Endothelial cell of umbilical vein (primary cell): ENCODE measurements at regions not wholly inside any gene's neighbourhood (a gene's known extent, or its start where the extent isn't known, plus 50 kb on each side); places are given as distances from the start of the nearest gene placed in this dataset.

Source experiments
- BruUV-seq: library from RNA; stranded (reverse); fragments of 400-500 nt; replicated peaks from 2 replicates; lab custom pipeline; 2021; lab: Mats Ljungman, UMichigan
- CTCF ChIA-PET: fragments of 300-600, 350-600 bp; sonication (Branson Sonifier 250); formaldehyde crosslinking; loops from one replicate; lab custom pipeline; 2021; ENCODE audit warnings: antibody characterized with exemption, inconsistent platforms; lab: Charles Lee
- POLR2A ChIA-PET: fragments of 300-600, 350-600 bp; sonication (Branson Sonifier 250); formaldehyde crosslinking; loops from one replicate; lab custom pipeline; 2021; ENCODE audit warnings: antibody characterized with exemption, inconsistent platforms; lab: Charles Lee
- DNase-seq: peaks from one replicate; pipeline ENCODE4 v3.0.0-alpha.2; 2011; ENCODE audit warnings: low read depth, low spot score
- FAIRE-seq: peaks from 2 replicates; lab custom pipeline; 2011; peaks lifted over from hg19 to GRCh38; lab: Jason Lieb, UNC
- H2AFZ ChIP-seq: 2 replicates; pipeline ENCODE4 v1.6.0; 2012; ENCODE audit warnings: low read depth, low read length, control low read depth, inconsistent platforms
- H3K27ac ChIP-seq: 2 replicates; pipeline ENCODE4 v1.5.1; 2011; ENCODE audit warnings: low read depth, mild to moderate bottlenecking, control low read depth, low read length, moderate library complexity; ENCODE audit not compliant: insufficient read depth
- H3K27me3 ChIP-seq, 2 experiments: 2 replicates each; pipeline versions ENCODE4 v1.6.0 to v1.6.1; 2011; ENCODE audit warnings: low read length in 2 of 2, mixed read lengths in 1 of 2; ENCODE audit not compliant: control insufficient read depth in 2 of 2, insufficient read depth in 2 of 2
- H3K36me3 ChIP-seq, 2 experiments: 2 replicates in 1 of 2; 3 replicates in 1 of 2; pipeline ENCODE4 v1.5.1; 2011; ENCODE audit warnings: low read length in 2 of 2, mild to moderate bottlenecking in 1 of 2, moderate library complexity in 1 of 2; ENCODE audit not compliant: control insufficient read depth in 2 of 2, insufficient read depth in 2 of 2; ENCODE audit errors: extremely low read depth in 1 of 2
- H3K4me1 ChIP-seq: 3 replicates; pipeline ENCODE4 v1.5.1; 2011; ENCODE audit warnings: mild to moderate bottlenecking, low read length; ENCODE audit not compliant: control insufficient read depth, insufficient read depth; ENCODE audit errors: extremely low read depth
- H3K4me2 ChIP-seq: 2 replicates; pipeline ENCODE4 v1.6.1; 2011; ENCODE audit warnings: low read length, control low read depth, mixed read lengths; ENCODE audit not compliant: insufficient read depth
- H3K4me3 ChIP-seq, 3 experiments: fragments of 200-600 bp in 1 of 3; sonication (generic), shearing (Covaris generic) in 1 of 3; replicated peaks in 1 of 3; 2 replicates each; pipeline ENCODE4 v1.5.1; 2011 to 2016; ENCODE audit warnings: control low read depth in 3 of 3, low read length in 3 of 3, mild to moderate bottlenecking in 2 of 3, inconsistent platforms in 1 of 3, low read depth in 1 of 3, moderate library complexity in 1 of 3; ENCODE audit not compliant: insufficient read depth in 1 of 3
- H3K79me2 ChIP-seq: 2 replicates; pipeline ENCODE4 v1.6.0; 2012; ENCODE audit warnings: low read length, inconsistent platforms; ENCODE audit not compliant: control insufficient read depth, insufficient read depth
- H3K9ac ChIP-seq: replicated peaks from 2 replicates; pipeline ENCODE3; 2011; ENCODE audit warnings: low read length, control low read depth; ENCODE audit not compliant: insufficient read depth; ENCODE audit errors: extremely low read depth
- H3K9me1 ChIP-seq: replicated peaks from 3 replicates; pipeline ENCODE4 v1.6.0; 2011; ENCODE audit warnings: mild to moderate bottlenecking, low read length; ENCODE audit not compliant: control insufficient read depth, insufficient read depth; ENCODE audit errors: extremely low read depth
- H3K9me3 ChIP-seq: replicated peaks from 2 replicates; pipeline ENCODE4 v1.5.1; 2012; ENCODE audit warnings: low read length, inconsistent platforms; ENCODE audit not compliant: control insufficient read depth, insufficient read depth
- H4K20me1 ChIP-seq: replicated peaks from 2 replicates; pipeline ENCODE3; 2011; ENCODE audit warnings: mild to moderate bottlenecking, low read length; ENCODE audit not compliant: control insufficient read depth, insufficient read depth; ENCODE audit errors: extremely low read depth
- CTCF ChIP-seq, 2 donors: IDR thresholded peaks; 1 replicate in 1 of 2; 2 replicates in 1 of 2; pipeline ENCODE4 v1.5.1; 2011; ENCODE audit warnings: low read length in 2 of 2, mild to moderate bottlenecking in 2 of 2, moderate library complexity in 2 of 2, control low read depth in 1 of 2, inconsistent platforms in 1 of 2, low read depth in 1 of 2; ENCODE audit not compliant: insufficient read depth in 1 of 2; ENCODE audit errors: extremely low read depth in 1 of 2
- EZH2 ChIP-seq: IDR thresholded peaks from 2 replicates; pipeline ENCODE4 v1.6.1; 2012; ENCODE audit warnings: borderline replicate concordance, low read depth, mild to moderate bottlenecking, moderate library complexity, low read length, inconsistent platforms; ENCODE audit not compliant: severe bottlenecking
- FOS ChIP-seq: IDR thresholded peaks from 2 replicates; pipeline ENCODE4 v1.6.1; 2011; ENCODE audit warnings: mild to moderate bottlenecking, low read length, moderate library complexity, borderline replicate concordance; ENCODE audit not compliant: insufficient read depth
- GATA2 ChIP-seq: IDR thresholded peaks from 2 replicates; pipeline ENCODE4 v1.7.0; 2011; ENCODE audit warnings: low read depth, mild to moderate bottlenecking, moderate library complexity, mixed read lengths, low read length; ENCODE audit not compliant: insufficient read length, insufficient read depth
- JUN ChIP-seq: IDR thresholded peaks from 2 replicates; pipeline ENCODE4 v1.6.1; 2011; ENCODE audit warnings: borderline replicate concordance, low read depth; ENCODE audit not compliant: insufficient read length, insufficient read depth
- MYC ChIP-seq: IDR thresholded peaks from one replicate; pipeline ENCODE4 v1.6.1; 2011; ENCODE audit warnings: mild to moderate bottlenecking, low read depth, low read length
- POLR2A ChIP-seq: IDR thresholded peaks from 2 replicates; pipeline ENCODE4 v1.6.1; 2012; ENCODE audit warnings: low read depth, mild to moderate bottlenecking, control low read depth, low read length
- POLR2AphosphoS5 ChIP-seq: IDR thresholded peaks from 2 replicates; pipeline ENCODE4 v1.6.1; 2012; ENCODE audit warnings: low read depth, mild to moderate bottlenecking, control low read depth, low read length, moderate library complexity; ENCODE audit not compliant: insufficient read depth
- dilution Hi-C: fragments of 300-500 bp; cut with MboI; formaldehyde crosslinking; loops from one replicate; pipeline ENCODE4 v1.15.0; 2019; ENCODE audit warnings: low sequenced_read_pairs; ENCODE audit not compliant: extremely low pct_ligation_motif_present
- intact Hi-C: fragments of 100-400 bp; cut with micrococcal nuclease; formaldehyde crosslinking; loops from one replicate; pipeline ENCODE4 v1.10.0; 2022
- TF ChIP-seq, protein P1 (sequence below): IDR thresholded peaks from 2 replicates; pipeline ENCODE4 v1.6.1; 2011; ENCODE audit not compliant: insufficient read depth, insufficient read length

- Histone ChIP-seq H3K79me2 (no peaks in the 10 kb centered on the region), H3K9me3 (no peaks in the 10 kb centered on the region), H2AFZ (no peak overlapping the region), H3K9me1 (no peaks in the 10 kb centered on the region), H3K4me3 (no peak overlapping the region), H3K27ac (no peak overlapping the region), H4K20me1 (no peaks in the 10 kb centered on the region), H3K27me3 (no peaks in the 10 kb centered on the region), H3K4me2 (no peak overlapping the region), H3K4me1 (no peaks in the 10 kb centered on the region), H3K36me3 (no peaks in the 10 kb centered on the region), H3K9ac (no peak overlapping the region)
- BruUV-seq, result no TSS peak
- peak; percentile 7 for DNase-seq
- ChIA-PET POLR2A (no interaction called here), CTCF (interaction anchor here (1.1 kb wide), 2 partner anchors 8 to 9 kb away, joined by 3 to 9 read pairs; no protein-coding TSS in a partner anchor)
- intact Hi-C loops (no loop called here), dilution Hi-C loops (no loop called here)
- TF ChIP-seq CTCF (IDR thresholded peaks at IDR 0.05; ENCODE audit: extremely low read depth in 1 of 2, insufficient read depth in 1 of 2, low read depth in 1 of 2, low read length in 2 of 2), result no peak
- TF ChIP-seq, protein P1, sequence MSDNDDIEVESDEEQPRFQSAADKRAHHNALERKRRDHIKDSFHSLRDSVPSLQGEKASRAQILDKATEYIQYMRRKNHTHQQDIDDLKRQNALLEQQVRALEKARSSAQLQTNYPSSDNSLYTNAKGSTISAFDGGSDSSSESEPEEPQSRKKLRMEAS, result no peak
- FAIRE-seq, result no peak
Measured at GRCh38 chr14:104350463-104351185, 212.2 kb downstream of the KIF26A start.

GRCh38 chr14:104351849-104352492 is 213.6 kb downstream of the KIF26A start:
- H3K4me2 ChIP-seq, result no peak overlapping the region
- H3K79me2 ChIP-seq, result no peaks in the 10 kb centered on the region
- no peaks in the 10 kb centered on the region for H3K4me1 ChIP-seq
- H3K36me3 ChIP-seq, result no peaks in the 10 kb centered on the region
- no peak overlapping the region for H3K9ac ChIP-seq
- FAIRE-seq (no peak), DNase-seq (no peak)
- H2AFZ ChIP-seq, result no peak overlapping the region
- ChIA-PET POLR2A (no interaction called here), CTCF (no interaction called here)
- H3K9me3 ChIP-seq, result no peaks in the 10 kb centered on the region
- TF ChIP-seq FOS (no peak), POLR2A (no peak), GATA2 (no peak), POLR2AphosphoS5 (no peak), CTCF (IDR thresholded peaks at IDR 0.05; ENCODE audit: extremely low read depth in 1 of 2, insufficient read depth in 1 of 2, low read depth in 1 of 2, low read length in 2 of 2) (no peak), MYC (no peak), EZH2 (no peak), JUN (no peak)
- TF ChIP-seq, protein P1, result no peak
- no peak overlapping the region for H3K27ac ChIP-seq
- no TSS peak for BruUV-seq
- no peaks in the 10 kb centered on the region for H3K9me1 ChIP-seq
- H3K27me3 ChIP-seq, result no peaks in the 10 kb centered on the region
- intact Hi-C loops, result no loop called here
- dilution Hi-C loops, result no loop called here
- no peak overlapping the region for H3K4me3 ChIP-seq
- H4K20me1 ChIP-seq, result no peaks in the 10 kb centered on the region
